Gastroesophageal sphincter (tissue), 4 donors: ENCODE measurements at regions not wholly inside any gene's neighbourhood (a gene's known extent, or its start where the extent isn't known, plus 50 kb on each side); places are given as distances from the start of the nearest gene placed in this dataset.

Experiments used
- ATAC-seq: fragments of 150-250 bp; one replicate; pipeline ENCODE4 v1.9.1; 2016; ENCODE audit warnings: mild to moderate bottlenecking, moderate library complexity
- H3K27ac ChIP-seq, 4 donors: fragments of 200-600 bp; sonication (generic) in 3 of 4; 1 replicate in 3 of 4; 2 replicates in 1 of 4; pipeline ENCODE4 v1.5.1; 2016 to 2019
- H3K27me3 ChIP-seq: fragments of 200-600 bp; sonication (generic); one replicate; pipeline ENCODE4 v1.5.1; 2019
- H3K36me3 ChIP-seq, 2 donors: fragments of 200-600 bp; sonication (generic); one replicate each; pipeline ENCODE4 v1.5.1; 2019; ENCODE audit warnings: control low read depth in 1 of 2
- H3K4me1 ChIP-seq, 3 donors: fragments of 200-600 bp; sonication (generic); 1 replicate in 2 of 3; 2 replicates in 1 of 3; pipeline ENCODE4 v1.5.1; 2016 to 2019; ENCODE audit warnings: control low read depth in 2 of 3
- H3K4me3 ChIP-seq, 2 donors: fragments of 200-600 bp; sonication (generic); one replicate each; pipeline ENCODE4 v1.5.1; 2019; ENCODE audit warnings: mild to moderate bottlenecking in 1 of 2, moderate library complexity in 1 of 2
- H3K9me3 ChIP-seq, 3 donors: fragments of 200-600 bp; sonication (generic); one replicate each; pipeline ENCODE4 v1.5.1; 2017 to 2019; ENCODE audit warnings: control low read depth in 2 of 3
- CTCF ChIP-seq, 4 experiments: fragments of 200-600 bp in 2 of 4; fragments of 450-650 bp in 2 of 4; sonication (generic) in 1 of 4; IDR thresholded peaks; one replicate each; pipeline ENCODE4 v1.5.1; 2017 to 2019; ENCODE audit warnings: antibody characterized with exemption in 4 of 4, mild to moderate bottlenecking in 2 of 4, moderate library complexity in 2 of 4
- EP300 ChIP-seq: sonication (generic); formaldehyde crosslinking; IDR thresholded peaks from one replicate; pipeline ENCODE4 v1.6.1; 2017; ENCODE audit warnings: antibody characterized with exemption, mild to moderate bottlenecking
- POLR2A ChIP-seq, 2 donors: fragments of 450-650 bp; IDR thresholded peaks; one replicate each; pipeline ENCODE4 v1.6.1; 2017; ENCODE audit warnings: antibody characterized with exemption in 2 of 2, mild to moderate bottlenecking in 2 of 2, moderate library complexity in 1 of 2
- POLR2AphosphoS5 ChIP-seq: sonication (generic); formaldehyde crosslinking; IDR thresholded peaks from one replicate; pipeline ENCODE4 v1.6.1; 2017; ENCODE audit warnings: antibody characterized with exemption
- WGBS, 2 donors: methylation state at CpG; one replicate each; pipeline ENCODE4 v1.1.5; 2018; ENCODE audit warnings: low coverage in 1 of 2; 5-methylcytosine and 5-hydroxymethylcytosine counted together

GRCh38 chr20:4548552-4548951, 137.7 kb upstream of the PRNP start:
- WGBS, 2 donors: 100% methylated on average over 1 of the region's 2 CpGs
- no peak overlapping the region for H3K4me3 ChIP-seq
- H3K27ac ChIP-seq: no peak overlapping the region
- no peak for ATAC-seq
- peaks cover 0 to 6% (median 0%) of the 10 kb centered on the region in 3 donors for H3K9me3 ChIP-seq
- no peaks in the 10 kb centered on the region for H3K27me3 ChIP-seq
- TF ChIP-seq POLR2A (IDR thresholded peaks at IDR 0.05) (no peak), POLR2AphosphoS5 (no peak), CTCF (IDR thresholded peaks at IDR 0.05) (no peak), EP300 (no peak)
- H3K36me3 ChIP-seq: no peaks in the 10 kb centered on the region
- no peaks in the 10 kb centered on the region for H3K4me1 ChIP-seq

GRCh38 chr20:4546786-4547185, 139.5 kb upstream of the PRNP start:
- ATAC-seq: no peak
- 73 to 91% methylated on average over 2 of the region's 2 CpGs for WGBS, 2 donors
- H3K27me3 ChIP-seq: no peaks in the 10 kb centered on the region
- H3K4me3 ChIP-seq: no peak overlapping the region
- peaks cover 0 to 6% (median 0%) of the 10 kb centered on the region in 3 donors for H3K9me3 ChIP-seq
- no peak overlapping the region for H3K27ac ChIP-seq
- H3K36me3 ChIP-seq: no peaks in the 10 kb centered on the region
- no peaks in the 10 kb centered on the region for H3K4me1 ChIP-seq
- TF ChIP-seq POLR2A (IDR thresholded peaks at IDR 0.05): no peak
- TF ChIP-seq CTCF (IDR thresholded peaks at IDR 0.05): no peak
- TF ChIP-seq EP300: no peak
- no peak for TF ChIP-seq POLR2AphosphoS5

DNA sequence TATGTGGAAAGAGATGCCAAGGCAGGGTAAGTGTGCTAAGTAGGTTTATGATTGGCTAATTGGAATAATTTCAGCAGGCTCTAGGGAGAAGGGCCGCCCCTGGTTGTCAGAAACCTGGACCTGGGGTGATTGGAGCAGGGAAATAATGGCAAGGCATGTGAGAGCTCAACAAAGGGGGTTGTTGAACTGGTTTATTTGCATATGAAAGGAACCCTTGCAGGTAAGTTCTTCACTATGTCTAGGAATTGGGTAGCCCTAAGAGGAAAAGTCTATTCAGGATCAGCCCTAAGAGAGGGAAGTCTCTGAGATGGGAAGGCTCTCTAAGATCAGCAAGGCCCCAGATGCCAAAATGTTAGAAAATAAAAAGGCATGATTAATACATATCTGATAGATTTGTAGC, 139.9 kb upstream of the PRNP start:
- WGBS, 2 donors: 45 to 75% methylated on average over 1 of the region's 1 CpG
- no peaks in the 10 kb centered on the region for H3K36me3 ChIP-seq
- H3K4me1 ChIP-seq: no peaks in the 10 kb centered on the region
- TF ChIP-seq POLR2AphosphoS5 (no peak), POLR2A (IDR thresholded peaks at IDR 0.05) (no peak), EP300 (no peak), CTCF (IDR thresholded peaks at IDR 0.05) (no peak)
- no peak overlapping the region for H3K4me3 ChIP-seq
- no peak for ATAC-seq
- H3K27me3 ChIP-seq: no peaks in the 10 kb centered on the region
- no peak overlapping the region for H3K27ac ChIP-seq
- peaks cover 0 to 6% (median 0%) of the 10 kb centered on the region in 3 donors for H3K9me3 ChIP-seq

DNA sequence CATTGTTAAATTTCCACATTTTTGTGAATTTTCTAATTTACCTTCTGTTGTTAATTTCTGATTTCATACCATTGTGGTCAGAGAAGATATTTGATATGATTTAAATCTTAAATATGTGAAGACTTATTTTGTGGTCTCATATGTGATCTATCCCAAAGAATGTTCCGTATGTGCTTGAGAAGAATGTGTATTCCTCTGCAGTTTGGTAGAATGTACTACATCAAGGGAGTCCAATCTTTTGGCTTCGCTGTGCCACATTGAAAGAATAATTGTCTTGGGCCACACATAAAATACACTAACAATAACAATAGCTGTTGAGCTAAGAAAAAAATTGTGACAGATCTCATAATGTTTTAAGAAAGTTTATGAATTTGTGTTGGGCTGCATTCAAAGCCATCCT, 140.7 kb upstream of the PRNP start:
- no peaks in the 10 kb centered on the region for H3K4me1 ChIP-seq
- no peak overlapping the region for H3K4me3 ChIP-seq
- H3K36me3 ChIP-seq: no peaks in the 10 kb centered on the region
- 89 to 93% methylated on average over 2 of the region's 2 CpGs for WGBS, 2 donors
- TF ChIP-seq EP300: no peak
- no peak for TF ChIP-seq CTCF (IDR thresholded peaks at IDR 0.05)
- no peak for TF ChIP-seq POLR2AphosphoS5
- no peak for ATAC-seq
- H3K9me3 ChIP-seq: peaks cover 0 to 6% (median 0%) of the 10 kb centered on the region in 3 donors
- H3K27me3 ChIP-seq: no peaks in the 10 kb centered on the region
- no peak overlapping the region for H3K27ac ChIP-seq

DNA sequence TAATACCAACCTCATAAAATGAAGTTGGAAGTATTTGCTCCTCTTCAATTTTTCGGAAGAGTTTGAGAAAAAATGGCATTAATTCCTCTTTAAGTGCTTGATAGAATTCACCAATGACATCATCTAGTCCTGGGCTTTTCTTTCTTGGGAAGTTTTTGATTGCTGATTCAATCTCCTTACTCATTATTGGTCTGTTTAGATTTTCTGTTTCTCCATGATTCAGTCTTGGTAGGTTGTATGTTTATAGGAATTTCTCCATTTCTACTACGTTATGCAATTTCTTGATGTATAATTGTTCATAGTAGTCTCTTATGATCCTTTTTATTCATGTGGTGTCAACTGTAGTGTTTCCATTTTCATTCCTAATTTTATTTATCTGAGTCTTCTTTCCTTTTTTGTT, 141.5 kb upstream of the PRNP start:
- H3K4me3 ChIP-seq: no peak overlapping the region
- H3K36me3 ChIP-seq: no peaks in the 10 kb centered on the region
- no peak overlapping the region for H3K27ac ChIP-seq
- ATAC-seq: no peak
- no peaks in the 10 kb centered on the region for H3K4me1 ChIP-seq
- H3K27me3 ChIP-seq: no peaks in the 10 kb centered on the region
- TF ChIP-seq CTCF (IDR thresholded peaks at IDR 0.05) (no peak), POLR2AphosphoS5 (no peak), POLR2A (IDR thresholded peaks at IDR 0.05) (no peak), EP300 (no peak)
- H3K9me3 ChIP-seq: peaks cover 0 to 6% (median 0%) of the 10 kb centered on the region in 3 donors
- 69 to 82% methylated on average over 1 to 2 of the region's 2 CpGs for WGBS, 2 donors
